IPS-18c (cell line): ENCODE measurements at regions not wholly inside any gene's neighbourhood (a gene's known extent, or its start where the extent isn't known, plus 50 kb on each side); places are given as distances from the start of the nearest gene placed in this dataset.
"Not testable (repeated sequence)": the region's sequence is repeated elsewhere in the genome, so short reads cannot be mapped to it uniquely, and the experiment has no call there.

Experiments used
- H3K4me3 ChIP-seq: 2 replicates; pipeline ENCODE4 v1.7.0; 2013; ENCODE audit warnings: low read depth, mild to moderate bottlenecking, low read length, moderate library complexity; ENCODE audit not compliant: insufficient read depth
- H3K9me3 ChIP-seq: one replicate; pipeline ENCODE4 v1.6.1; 2013; ENCODE audit warnings: mild to moderate bottlenecking, low read length, moderate library complexity; ENCODE audit not compliant: control insufficient read depth, insufficient read depth

DNA sequence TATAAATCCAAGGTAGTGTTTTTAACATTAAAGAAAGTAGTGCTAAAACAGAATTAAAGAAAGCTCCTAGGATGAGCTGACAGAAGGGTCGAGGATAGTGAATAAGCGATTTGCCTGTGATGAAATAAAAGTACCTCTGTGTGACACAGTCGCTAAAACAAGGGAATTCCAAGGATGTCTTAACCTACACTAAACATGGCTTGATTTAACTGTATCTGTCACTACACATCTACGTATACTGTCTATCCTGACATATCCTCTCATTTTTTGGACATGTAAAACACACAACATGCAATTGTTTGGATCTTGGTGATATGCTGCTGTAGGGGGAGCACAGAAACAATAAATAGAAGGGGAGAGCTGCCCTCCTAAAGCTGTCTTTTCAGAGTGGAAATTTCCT is 580.8 kb upstream of the SLC8A1 start:
- Histone ChIP-seq H3K4me3 (no peak overlapping the region), H3K9me3 (no peaks in the 10 kb centered on the region)

DNA sequence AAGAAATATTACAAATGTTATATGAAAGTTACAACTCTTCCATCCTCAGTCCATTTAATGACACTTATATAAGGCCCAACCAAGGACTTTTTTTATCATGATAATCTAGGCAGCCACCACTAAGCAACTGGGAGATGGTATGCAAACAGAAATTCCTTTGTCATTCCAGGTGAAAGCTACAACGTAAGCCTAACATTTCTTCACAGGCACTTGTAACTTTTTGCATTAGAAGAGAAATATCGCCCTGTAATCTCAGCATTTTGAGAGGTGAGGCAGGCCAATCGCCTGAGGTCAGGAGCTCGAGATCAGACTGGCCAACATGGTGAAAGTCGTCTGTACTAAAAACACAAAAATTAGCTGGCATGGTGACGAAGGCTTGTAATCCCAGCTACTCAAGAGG is 581.2 kb upstream of the SLC8A1 start:
- Histone ChIP-seq H3K9me3 (no peaks in the 10 kb centered on the region), H3K4me3 (no peak overlapping the region)

DNA sequence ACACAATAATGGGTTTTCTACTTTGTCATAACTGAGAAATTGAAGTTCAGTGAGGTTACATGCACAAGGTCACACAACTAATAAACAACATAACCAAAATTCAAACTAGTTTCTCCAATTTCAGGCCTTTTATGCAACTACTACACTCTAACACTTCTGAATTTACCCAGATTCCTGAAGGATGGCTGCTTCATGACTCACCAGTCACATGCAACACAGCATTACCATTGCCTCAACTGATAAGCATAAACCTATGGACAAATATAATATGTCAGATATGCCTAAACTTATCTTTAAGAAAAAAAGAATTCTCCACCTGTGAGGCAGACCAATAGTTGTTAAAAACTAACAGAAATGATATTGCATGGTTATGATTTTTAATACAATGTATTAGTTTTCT is 586.5 kb upstream of the SLC8A1 start:
- no peak overlapping the region for H3K4me3 ChIP-seq

DNA sequence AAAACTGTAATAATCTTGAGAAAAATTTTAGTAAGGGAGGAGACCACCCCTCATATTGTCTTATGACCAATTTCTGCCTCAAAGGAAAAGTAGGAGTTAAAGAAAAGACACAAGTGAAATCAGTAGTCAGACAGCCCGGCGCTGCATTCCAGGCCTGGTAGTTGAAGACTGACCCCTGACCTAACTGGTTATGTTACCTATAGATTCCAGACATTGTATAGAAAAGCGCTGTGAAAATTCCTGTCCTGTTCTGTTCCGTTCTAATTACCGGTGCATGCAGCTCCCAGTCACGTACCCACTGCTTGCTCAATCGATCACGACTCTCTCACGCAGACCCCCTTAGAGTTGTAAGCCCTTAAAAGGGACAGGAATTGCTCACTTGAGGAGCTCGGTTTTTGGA is 587.9 kb upstream of the SLC8A1 start:
- not testable (repeated sequence) for H3K4me3 ChIP-seq, H3K9me3 ChIP-seq

More for the DNA sequence above, 586.5 kb upstream of the SLC8A1 start:
- H3K9me3 ChIP-seq = no peaks in the 10 kb centered on the region

DNA sequence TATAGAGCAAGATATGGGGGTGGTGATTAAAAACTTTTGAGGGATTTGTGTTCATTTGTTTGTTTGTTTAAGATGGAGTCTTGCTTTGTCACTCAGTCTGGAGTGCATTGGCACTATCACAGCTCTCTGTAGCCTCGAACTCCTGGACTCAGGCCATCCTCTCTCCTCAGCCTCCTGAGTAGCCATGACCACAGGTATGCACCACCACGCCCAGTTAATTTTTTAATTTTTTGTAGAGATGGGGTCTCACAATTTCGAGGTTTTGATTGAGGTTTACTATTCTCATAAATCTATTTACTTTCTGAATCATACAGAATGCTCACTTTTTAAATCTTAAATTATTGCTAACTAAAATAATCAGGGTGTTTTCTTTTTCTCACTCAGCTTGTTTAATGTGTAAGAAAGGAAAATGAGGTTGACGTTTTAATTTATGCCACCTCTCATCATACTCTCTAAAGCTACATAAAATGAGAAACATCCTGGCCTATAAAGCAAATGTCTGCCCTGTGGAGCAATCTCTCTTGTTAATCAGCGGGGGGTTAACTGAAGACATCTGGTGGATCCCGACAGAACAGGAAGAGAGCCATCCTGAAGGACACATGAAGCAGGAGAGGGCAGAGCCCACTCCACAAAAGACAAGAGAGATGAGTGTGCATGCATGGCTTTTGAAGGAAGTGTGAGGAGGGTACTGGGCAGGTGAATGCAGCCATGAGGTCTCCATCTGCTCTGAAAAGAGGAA is 589.1 kb upstream of the SLC8A1 start:
- Histone ChIP-seq H3K9me3 (no peaks in the 10 kb centered on the region), H3K4me3 (no peak overlapping the region)

DNA sequence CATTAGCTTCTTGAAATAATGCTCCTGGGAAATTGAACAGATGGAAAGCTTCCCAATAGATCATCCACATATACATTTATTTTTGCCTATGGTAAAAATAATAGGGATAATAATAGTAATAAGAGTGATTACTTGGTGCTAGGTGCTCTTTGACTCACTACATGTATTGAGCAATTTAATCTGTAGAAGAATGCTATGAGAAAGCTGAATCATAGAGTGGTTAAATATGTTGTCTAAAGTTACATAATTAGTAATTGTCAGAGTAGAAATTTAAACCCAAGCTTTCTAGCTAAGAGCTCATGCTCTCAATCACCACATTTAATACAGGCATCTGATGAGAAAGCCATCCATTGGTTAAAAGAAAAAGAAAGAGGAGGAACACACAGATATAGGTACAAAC is 590.5 kb upstream of the SLC8A1 start:
- Histone ChIP-seq H3K4me3 (no peak overlapping the region), H3K9me3 (no peaks in the 10 kb centered on the region)

DNA sequence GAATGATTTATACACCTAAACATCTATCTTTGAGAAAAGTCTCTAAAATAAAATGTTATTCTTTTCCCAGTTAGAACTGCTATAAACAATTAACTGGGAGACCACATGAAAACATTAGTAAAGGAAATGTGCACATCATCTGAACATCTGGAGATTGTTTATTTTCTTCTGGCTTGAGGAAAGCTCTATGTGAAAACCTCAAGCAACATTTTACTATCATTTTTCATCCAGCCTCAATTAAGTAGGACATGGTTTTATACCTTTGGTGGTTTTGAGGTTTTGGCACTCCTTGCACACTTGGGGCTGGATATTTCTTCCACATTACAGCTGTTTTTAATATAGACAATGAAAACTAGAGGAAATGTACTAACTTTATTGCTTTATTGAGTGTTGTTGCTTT is 609.5 kb upstream of the SLC8A1 start:
- H3K9me3 ChIP-seq = no peaks in the 10 kb centered on the region

DNA sequence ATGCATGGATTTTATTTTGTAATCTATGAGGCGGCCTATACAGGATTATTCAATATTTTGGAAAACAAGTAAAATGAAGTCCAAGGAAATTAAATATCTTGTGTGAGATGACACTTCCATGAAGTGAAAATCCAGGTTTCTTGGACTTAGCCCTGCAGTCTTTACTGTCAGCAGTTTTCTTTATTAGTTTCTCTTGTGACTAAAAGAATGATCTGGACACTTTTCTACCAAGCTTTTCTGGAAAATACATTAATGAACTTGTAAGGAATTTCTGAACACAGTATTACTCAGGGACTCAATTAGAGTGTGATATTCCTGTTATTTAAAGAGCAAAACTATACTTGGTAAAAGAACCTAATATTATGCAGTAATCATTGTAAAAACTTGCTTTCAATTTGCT is 610.4 kb upstream of the SLC8A1 start:
- Histone ChIP-seq H3K9me3 (no peaks in the 10 kb centered on the region), H3K4me3 (no peak overlapping the region)

More for the DNA sequence above, 609.5 kb upstream of the SLC8A1 start:
- no peak overlapping the region for H3K4me3 ChIP-seq

DNA sequence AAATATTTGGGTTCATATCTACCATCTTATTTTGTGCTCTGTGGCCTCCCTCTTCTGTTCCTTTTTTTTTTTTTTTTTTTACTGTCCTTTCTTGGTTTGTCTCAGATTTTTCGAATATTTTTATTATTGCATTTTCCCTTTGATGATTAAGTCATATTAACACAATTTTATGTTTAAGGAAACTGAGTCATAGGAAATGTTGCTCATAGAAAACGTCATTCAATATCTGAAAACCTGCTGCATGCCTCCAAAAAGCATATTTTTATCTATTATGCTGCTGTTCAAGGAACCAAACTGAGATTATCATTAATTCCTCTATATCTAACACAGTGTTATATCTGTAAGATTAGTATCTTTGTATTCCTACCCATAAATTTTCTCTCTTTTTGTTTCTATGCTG is 614.3 kb upstream of the SLC8A1 start:
- H3K9me3 ChIP-seq = no peaks in the 10 kb centered on the region
- no peak overlapping the region for H3K4me3 ChIP-seq

DNA sequence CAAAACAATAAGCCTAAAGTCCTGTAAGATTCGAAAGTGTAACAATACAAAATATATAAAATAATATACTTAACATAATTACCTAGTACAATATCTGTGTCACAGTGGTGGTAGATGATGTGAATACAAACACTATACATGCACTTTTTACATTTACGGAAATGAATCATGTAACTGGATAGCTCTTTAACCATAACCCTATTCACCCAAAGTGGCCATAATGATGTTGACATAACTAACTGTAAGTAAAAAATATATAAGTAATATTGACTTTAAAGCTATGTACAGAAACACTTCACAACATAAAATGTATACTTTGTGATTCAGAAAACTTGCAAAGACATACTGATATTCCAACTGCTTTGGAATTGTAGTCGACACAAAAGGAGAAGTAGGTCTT is 616.9 kb upstream of the SLC8A1 start:
- Histone ChIP-seq H3K4me3 (no peak overlapping the region), H3K9me3 (no peaks in the 10 kb centered on the region)

DNA sequence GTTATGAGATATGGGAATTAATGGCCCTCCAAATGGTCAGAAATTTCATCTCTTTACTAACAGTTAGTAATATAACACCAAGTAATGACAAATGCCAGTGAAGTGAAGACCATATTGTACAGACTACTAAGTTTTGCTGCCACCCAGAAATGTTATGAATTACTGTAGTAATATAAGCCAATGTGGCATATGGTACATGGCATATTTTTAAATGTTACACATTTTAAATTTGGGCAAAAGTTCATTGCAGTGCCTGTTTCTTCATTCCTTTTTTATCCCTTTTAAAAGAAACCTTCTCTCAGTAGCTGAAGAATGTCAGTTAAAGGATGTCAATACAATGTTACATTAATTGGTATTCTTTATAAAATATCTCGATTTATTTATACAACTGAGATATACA is 626.5 kb upstream of the SLC8A1 start:
- no peak overlapping the region for H3K4me3 ChIP-seq
- H3K9me3 ChIP-seq = no peaks in the 10 kb centered on the region

DNA sequence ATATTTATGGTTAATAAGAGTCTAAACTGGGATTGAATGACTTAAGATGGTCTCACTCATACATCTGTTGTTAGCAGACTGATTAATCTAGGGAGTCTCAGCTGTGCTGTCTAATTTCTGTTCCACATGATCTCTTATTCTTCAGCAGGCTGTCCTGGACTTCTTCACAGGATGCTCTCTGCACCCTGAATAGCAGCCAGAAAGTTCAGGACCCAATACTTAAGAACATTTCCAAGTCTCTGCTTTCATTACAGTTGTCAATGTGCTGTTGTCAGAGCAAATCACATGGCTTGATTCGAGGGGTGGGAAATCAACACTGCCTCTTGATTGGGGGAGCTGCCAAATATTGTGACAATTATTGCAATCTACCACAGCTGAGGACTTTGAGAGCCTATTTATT is 627.1 kb upstream of the SLC8A1 start:
- Histone ChIP-seq H3K9me3 (no peaks in the 10 kb centered on the region), H3K4me3 (no peak overlapping the region)

DNA sequence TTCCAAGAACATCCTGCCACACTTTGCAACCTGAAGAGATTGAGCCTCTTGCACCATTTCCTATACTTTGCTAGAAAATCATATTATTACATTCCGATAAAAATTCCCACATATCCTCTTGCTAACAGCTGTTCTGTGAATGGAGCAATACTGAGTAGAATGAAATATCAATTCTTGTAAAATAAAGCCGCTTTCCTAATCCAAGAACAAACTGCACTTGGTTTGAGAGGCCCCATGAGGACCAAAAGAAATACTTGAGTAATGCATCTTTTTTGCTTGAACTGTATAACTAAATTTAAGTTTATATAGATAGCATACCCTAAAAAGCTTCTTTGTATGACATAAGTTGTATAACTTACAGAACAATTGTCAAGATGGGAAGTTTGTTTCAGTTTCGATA is 632.4 kb upstream of the SLC8A1 start:
- H3K4me3 ChIP-seq = no peak overlapping the region
- H3K9me3 ChIP-seq = no peaks in the 10 kb centered on the region

DNA sequence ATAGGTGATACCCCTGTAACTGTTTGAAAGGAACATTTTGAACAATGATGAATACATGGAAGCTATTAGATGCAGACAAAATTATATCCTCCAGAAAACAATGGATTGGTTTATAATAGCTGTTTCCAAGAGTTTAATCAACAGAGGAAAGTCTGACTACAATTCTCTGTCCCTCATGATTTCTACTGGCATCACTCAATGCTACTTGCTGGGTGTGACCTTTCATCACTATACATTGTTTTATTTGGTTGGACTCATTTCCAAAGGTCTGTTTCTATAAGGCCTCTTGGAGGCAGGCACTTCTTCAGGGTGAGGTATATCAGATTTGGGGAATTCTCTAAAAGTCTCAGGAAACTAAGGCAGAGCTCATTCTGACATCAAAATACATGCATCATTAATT is 636.1 kb upstream of the SLC8A1 start:
- H3K9me3 ChIP-seq = no peaks in the 10 kb centered on the region
- H3K4me3 ChIP-seq = no peak overlapping the region

DNA sequence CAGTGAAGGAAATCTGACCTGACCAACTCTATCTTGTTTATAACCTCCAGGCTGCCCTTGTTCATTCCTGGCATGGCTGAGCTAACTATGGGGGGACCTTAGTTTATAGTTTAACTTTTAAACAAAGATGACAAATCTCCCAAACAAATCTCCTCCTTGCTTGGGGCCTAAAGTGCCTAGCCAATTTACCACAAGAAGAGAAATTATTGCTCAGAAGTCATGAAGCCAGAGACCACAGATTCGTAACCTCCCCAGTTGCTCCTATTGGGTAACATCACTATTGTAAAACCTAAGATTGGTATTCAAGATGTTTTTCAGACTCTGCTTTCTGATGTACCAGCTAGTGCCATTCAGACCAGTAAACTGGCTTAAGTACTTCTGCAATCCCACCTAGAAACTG is 649.4 kb upstream of the SLC8A1 start:
- Histone ChIP-seq H3K4me3 (no peak overlapping the region), H3K9me3 (peaks cover 2% of the 10 kb centered on the region)

DNA sequence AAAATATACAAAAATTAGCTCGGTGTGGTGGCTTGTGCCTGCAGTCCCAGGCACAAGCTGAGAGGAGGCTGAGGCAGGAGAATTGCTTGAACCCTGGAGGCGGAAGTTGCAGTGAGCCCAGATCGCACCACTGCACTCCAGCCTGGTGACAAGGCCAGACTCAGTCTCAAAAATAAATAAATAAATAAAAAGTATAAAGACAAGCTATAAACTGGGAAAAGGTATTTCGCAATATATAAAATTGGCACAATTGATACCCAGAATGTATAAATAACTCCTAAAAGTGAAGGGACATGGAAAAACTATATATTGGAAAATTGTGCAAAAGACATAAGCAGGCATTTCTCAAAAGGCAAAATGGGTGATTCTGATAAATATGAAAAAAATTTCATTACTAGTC is 657.9 kb upstream of the SLC8A1 start:
- Histone ChIP-seq H3K4me3 (no peak overlapping the region), H3K9me3 (no peaks in the 10 kb centered on the region)

DNA sequence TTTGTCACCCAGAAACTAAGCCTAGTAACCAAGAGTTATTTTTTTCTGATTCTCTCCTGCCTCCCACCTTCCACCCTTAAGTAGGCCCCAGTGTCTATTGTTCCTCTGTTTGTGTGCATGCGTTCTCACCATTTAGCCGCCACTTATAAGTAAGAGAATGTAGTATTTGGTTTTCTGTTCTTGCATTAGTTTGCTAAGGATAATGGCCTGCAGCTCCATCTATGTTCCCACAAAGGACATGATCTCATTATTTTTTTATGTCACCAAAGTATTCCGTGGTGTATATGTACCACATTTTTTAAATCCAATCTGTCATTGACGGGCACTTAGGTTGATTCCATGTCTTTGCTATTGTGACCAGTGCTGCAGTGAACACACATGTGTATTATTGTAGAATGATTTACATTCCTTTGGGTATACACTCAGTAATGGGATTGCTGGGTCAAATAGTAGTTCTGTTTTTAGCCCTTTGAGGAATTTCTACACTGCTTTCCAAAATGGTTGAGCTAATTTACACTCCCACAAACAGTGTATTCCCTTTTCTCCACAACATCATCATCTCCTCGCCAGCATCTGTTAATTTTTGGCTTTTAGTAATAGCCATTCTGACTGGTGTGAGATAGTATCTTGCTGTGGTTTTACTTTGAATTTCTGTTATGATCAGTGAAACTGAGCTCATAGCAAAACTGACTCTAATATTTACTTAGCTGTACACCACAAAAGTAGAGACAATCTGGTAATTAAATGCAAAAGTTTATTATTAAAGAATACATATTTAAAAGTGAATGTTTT is 660.1 kb upstream of the SLC8A1 start:
- no peaks in the 10 kb centered on the region for H3K9me3 ChIP-seq
- H3K4me3 ChIP-seq = no peak overlapping the region

DNA sequence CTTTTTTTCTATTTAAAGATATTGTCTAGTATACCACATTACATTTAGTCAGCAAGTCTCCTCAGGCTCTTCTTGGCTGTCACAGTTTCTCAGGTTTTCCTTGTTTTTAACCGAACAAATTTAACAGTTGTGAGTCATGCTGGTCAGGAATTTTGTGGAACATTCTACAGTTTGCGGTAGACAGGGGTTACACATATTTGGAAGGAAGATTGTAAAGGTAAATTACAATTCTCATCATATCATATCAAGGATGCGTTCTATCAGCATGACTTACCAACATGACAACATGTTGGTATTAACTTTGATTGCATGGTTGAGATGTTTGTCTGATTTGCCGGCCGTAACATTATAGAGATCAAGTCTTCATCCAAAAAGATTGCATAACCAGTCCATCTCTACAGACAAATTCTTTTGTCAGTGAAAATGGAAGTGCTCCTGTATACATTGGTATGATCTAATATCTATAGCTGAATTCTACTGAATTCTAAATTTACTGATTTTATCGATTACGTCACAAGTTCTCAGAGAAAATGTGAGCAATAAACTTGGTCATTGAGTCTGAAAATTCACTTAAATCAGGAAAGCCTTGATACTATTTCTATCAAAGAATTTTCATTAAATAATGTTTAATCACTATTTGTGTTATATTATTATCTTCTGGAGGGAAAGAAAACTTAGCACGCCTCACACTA is 664.4 kb upstream of the SLC8A1 start:
- H3K9me3 ChIP-seq = no peaks in the 10 kb centered on the region
- no peak overlapping the region for H3K4me3 ChIP-seq
